H1 (cell line): ENCODE measurements at regions not wholly inside any gene's neighbourhood (a gene's known extent, or its start where the extent isn't known, plus 50 kb on each side); places are given as distances from the start of the nearest gene placed in this dataset.

Source experiments
- CTCF ChIA-PET: fragments of 300-600 bp; sonication (Branson Sonifier 250); formaldehyde crosslinking; loops from one replicate; lab custom pipeline; 2021; ENCODE audit not compliant: partially characterized antibody; lab: Charles Lee
- POLR2A ChIA-PET: fragments of 300-600 bp; sonication (Branson Sonifier 250); formaldehyde crosslinking; loops from one replicate; lab custom pipeline; 2021; ENCODE audit warnings: inconsistent platforms; ENCODE audit not compliant: partially characterized antibody; lab: Charles Lee
- DNase-seq, 2 experiments: peaks; one replicate each; pipeline versions ENCODE4 v3.0.0 to v3.0.0-alpha.2; 2010 to 2022; ENCODE audit warnings: low spot score in 2 of 2, low read depth in 1 of 2, mixed read lengths in 1 of 2
- FAIRE-seq: peaks from 2 replicates; lab custom pipeline; 2011; peaks lifted over from hg19 to GRCh38; lab: Jason Lieb, UNC
- H2AFZ ChIP-seq: 2 replicates; pipeline ENCODE4 v1.8.1; 2012; ENCODE audit warnings: low read length, inconsistent platforms
- H2AK5ac ChIP-seq: 2 replicates; pipeline ENCODE4 v1.6.1; 2013; ENCODE audit warnings: low read depth, low read length
- H2BK120ac ChIP-seq: replicated peaks from 2 replicates; pipeline ENCODE3; 2013; ENCODE audit warnings: low read depth, low read length, inconsistent platforms
- H2BK12ac ChIP-seq: 2 replicates; pipeline ENCODE4 v1.6.1; 2013; ENCODE audit warnings: low read depth, low read length
- H2BK15ac ChIP-seq: 2 replicates; pipeline ENCODE4 v1.6.1; 2013; ENCODE audit warnings: low read length
- H2BK20ac ChIP-seq: 2 replicates; pipeline ENCODE4 v1.6.1; 2013; ENCODE audit warnings: low read length
- H2BK5ac ChIP-seq: 2 replicates; pipeline ENCODE4 v1.6.1; 2013; ENCODE audit warnings: low read depth, low read length
- H3K14ac ChIP-seq: 2 replicates; pipeline ENCODE4 v1.6.1; 2013; ENCODE audit warnings: inconsistent platforms; ENCODE audit not compliant: insufficient read length
- H3K18ac ChIP-seq: 2 replicates; pipeline ENCODE4 v1.6.1; 2013; ENCODE audit warnings: low read length; ENCODE audit errors: extremely low read depth
- H3K23ac ChIP-seq: 2 replicates; pipeline ENCODE4 v1.6.1; 2013; ENCODE audit warnings: inconsistent platforms; ENCODE audit not compliant: insufficient read length
- H3K23me2 ChIP-seq: 2 replicates; pipeline ENCODE4 v1.6.1; 2013; ENCODE audit warnings: low read depth, low read length
- H3K27ac ChIP-seq: 2 replicates; pipeline ENCODE4 v1.6.1; 2011; ENCODE audit warnings: low read depth, low read length, inconsistent platforms
- H3K27me3 ChIP-seq, 4 experiments: replicated peaks in 1 of 4; 1 replicate in 1 of 4; 2 replicates in 3 of 4; pipeline versions ENCODE4 v1.6.1 to v1.8.1; 2011 to 2013; ENCODE audit warnings: low read length in 3 of 4, mild to moderate bottlenecking in 3 of 4, inconsistent platforms in 2 of 4, mixed read lengths in 2 of 4, moderate library complexity in 1 of 4; ENCODE audit not compliant: control insufficient read depth in 3 of 4, insufficient read depth in 3 of 4; ENCODE audit errors: extremely low read depth in 1 of 4
- H3K36me3 ChIP-seq, 4 experiments: 2 replicates each; pipeline versions ENCODE4 v1.6.1 to v1.8.1; 2011 to 2013; ENCODE audit warnings: mild to moderate bottlenecking in 4 of 4, low read length in 3 of 4, moderate library complexity in 2 of 4, control low read depth in 1 of 4, inconsistent platforms in 1 of 4; ENCODE audit not compliant: insufficient read depth in 4 of 4, control insufficient read depth in 2 of 4
- H3K4ac ChIP-seq: replicated peaks from 2 replicates; pipeline ENCODE3; 2013; ENCODE audit warnings: low read length, low read depth, mixed read lengths, inconsistent platforms; ENCODE audit not compliant: insufficient read length
- H3K4me1 ChIP-seq, 4 experiments: replicated peaks in 1 of 4; 1 replicate in 1 of 4; 2 replicates in 3 of 4; pipeline versions ENCODE4 v1.6.1 to v1.8.1; 2011 to 2013; ENCODE audit warnings: low read length in 3 of 4, inconsistent platforms in 2 of 4, mixed read lengths in 1 of 4; ENCODE audit not compliant: insufficient read depth in 4 of 4, control insufficient read depth in 3 of 4
- H3K4me2 ChIP-seq, 2 experiments: 2 replicates each; pipeline versions ENCODE4 v1.6.1 to v1.8.1; 2011 to 2013; ENCODE audit warnings: low read depth in 2 of 2, low read length in 2 of 2, control low read depth in 1 of 2, inconsistent platforms in 1 of 2, mild to moderate bottlenecking in 1 of 2; ENCODE audit not compliant: insufficient read depth in 1 of 2
- H3K4me3 ChIP-seq, 4 experiments: fragments of 200-600, 300-600 bp in 1 of 4; sonication (generic), shearing (Covaris generic), sonication (Bioruptor Twin) in 1 of 4; 2 replicates each; pipeline versions ENCODE4 v1.5.1 to v1.8.1; 2011 to 2016; ENCODE audit warnings: low read length in 4 of 4, low read depth in 3 of 4, control low read depth in 2 of 4, inconsistent platforms in 2 of 4, mild to moderate bottlenecking in 2 of 4, mixed read lengths in 1 of 4, moderate library complexity in 1 of 4; ENCODE audit not compliant: insufficient read depth in 2 of 4; ENCODE audit errors: extremely low read depth in 1 of 4
- H3K56ac ChIP-seq: replicated peaks from 2 replicates; pipeline ENCODE3; 2013; ENCODE audit warnings: low read depth, mild to moderate bottlenecking, mixed read lengths, low read length, inconsistent platforms; ENCODE audit not compliant: insufficient read length
- H3K79me1 ChIP-seq: 2 replicates; pipeline ENCODE4 v1.6.1; 2013; ENCODE audit warnings: low read depth, low read length, control low read depth
- H3K79me2 ChIP-seq, 2 experiments: 2 replicates each; pipeline versions ENCODE4 v1.6.1 to v1.8.1; 2012 to 2013; ENCODE audit warnings: low read length in 2 of 2, mild to moderate bottlenecking in 2 of 2, inconsistent platforms in 1 of 2; ENCODE audit not compliant: insufficient read depth in 2 of 2, control insufficient read depth in 1 of 2
- H3K9ac ChIP-seq, 4 experiments: replicated peaks in 1 of 4; 1 replicate in 1 of 4; 2 replicates in 3 of 4; pipeline versions ENCODE4 v1.6.1 to v1.8.1; 2011 to 2013; ENCODE audit warnings: low read depth in 3 of 4, low read length in 3 of 4, control low read depth in 2 of 4, mild to moderate bottlenecking in 2 of 4, moderate library complexity in 2 of 4, inconsistent platforms in 1 of 4; ENCODE audit errors: extremely low read depth in 1 of 4
- H3K9me3 ChIP-seq, 2 experiments: 2 replicates each; pipeline versions ENCODE4 v1.6.1 to v1.8.1; 2012 to 2013; ENCODE audit warnings: mild to moderate bottlenecking in 2 of 2, moderate library complexity in 2 of 2, control low read depth in 1 of 2, inconsistent platforms in 1 of 2, low read depth in 1 of 2, low read length in 1 of 2, mixed read lengths in 1 of 2; ENCODE audit not compliant: insufficient read depth in 2 of 2
- H4K20me1 ChIP-seq, 2 experiments: replicated peaks in 1 of 2; 2 replicates each; pipeline versions ENCODE3 to v1.8.1; 2011 to 2013; ENCODE audit warnings: inconsistent platforms in 2 of 2, low read length in 2 of 2, mild to moderate bottlenecking in 1 of 2; ENCODE audit not compliant: insufficient read depth in 2 of 2, control insufficient read depth in 1 of 2
- H4K5ac ChIP-seq: 2 replicates; pipeline ENCODE4 v1.6.1; 2013; ENCODE audit warnings: low read length, low read depth, mixed read lengths, inconsistent platforms; ENCODE audit not compliant: insufficient read length
- H4K8ac ChIP-seq: 2 replicates; pipeline ENCODE4 v1.8.0; 2013; ENCODE audit warnings: mild to moderate bottlenecking, moderate library complexity, low read length, inconsistent platforms; ENCODE audit not compliant: insufficient read depth; ENCODE audit errors: extremely low read depth
- H4K91ac ChIP-seq: replicated peaks from 2 replicates; pipeline ENCODE3; 2013; ENCODE audit warnings: low read length, mixed read lengths, inconsistent platforms; ENCODE audit not compliant: insufficient read length
- ASH2L ChIP-seq: fragments of 200-600, 300-600 bp; sonication (generic); IDR thresholded peaks from one replicate; pipeline ENCODE4 v1.7.1; 2017; ENCODE audit warnings: low read length
- BACH1 ChIP-seq: IDR thresholded peaks from 2 replicates; pipeline ENCODE4 v1.6.1; 2012; ENCODE audit warnings: low read length, improper control_type of control experiment
- CTBP2 ChIP-seq: IDR thresholded peaks from 2 replicates; pipeline ENCODE4 v1.7.0; 2011; ENCODE audit warnings: borderline replicate concordance, mild to moderate bottlenecking, moderate library complexity, mixed read lengths, low read length; ENCODE audit not compliant: insufficient read depth, insufficient read length
- POLR2AphosphoS5 ChIP-seq: IDR thresholded peaks from 2 replicates; pipeline ENCODE4 v1.6.1; 2011; ENCODE audit warnings: low read depth, low read length
- RAD21 ChIP-seq, 2 experiments: IDR thresholded peaks in 1 of 2; conservative IDR thresholded peaks in 1 of 2; 2 replicates each; pipeline ENCODE4 v1.6.1; 2011; ENCODE audit warnings: low read depth in 2 of 2, low read length in 2 of 2, improper control_type of control experiment in 1 of 2, inconsistent platforms in 1 of 2, mild to moderate bottlenecking in 1 of 2, moderate library complexity in 1 of 2
- SIRT6 ChIP-seq: IDR thresholded peaks from one replicate; pipeline ENCODE4 v1.7.1; 2012; ENCODE audit warnings: low read length, inconsistent platforms
- SP2 ChIP-seq: IDR thresholded peaks from 2 replicates; pipeline ENCODE4 v1.6.1; 2012; ENCODE audit warnings: mild to moderate bottlenecking, low read length, inconsistent platforms
- SUZ12 ChIP-seq: fragments of 200-600 bp; sonication (generic); IDR thresholded peaks from 2 replicates; pipeline ENCODE4 v1.6.1; 2012; ENCODE audit warnings: mild to moderate bottlenecking, inconsistent platforms, low read length, moderate library complexity, mixed read lengths
- TAF1 ChIP-seq: IDR thresholded peaks from 2 replicates; pipeline ENCODE4 v1.6.1; 2011; ENCODE audit warnings: mild to moderate bottlenecking, low read depth, low read length
- TEAD4 ChIP-seq: IDR thresholded peaks from 2 replicates; pipeline ENCODE4 v1.6.1; 2012; ENCODE audit warnings: low read depth, low read length, inconsistent platforms, mixed read lengths
- ZNF274 ChIP-seq: IDR thresholded peaks from 2 replicates; pipeline ENCODE4 v1.7.0; 2012; ENCODE audit warnings: low read length, borderline replicate concordance; ENCODE audit errors: extremely low read depth
- WGBS, 2 experiments: shearing (Covaris generic) in 1 of 2; methylation state at CpG; one replicate each; pipeline versions ENCODE4 v1.1.6 to v1.1.7; 2013 to 2015; ENCODE audit warnings: low lambda C conversion rate in 2 of 2, mixed read lengths in 2 of 2, inconsistent platforms in 1 of 2, low coverage in 1 of 2, missing lambda C conversion rate in 1 of 2; ENCODE audit not compliant: insufficient replicate concordance in 2 of 2, insufficient coverage in 1 of 2, insufficient read length in 1 of 2; ENCODE audit errors: extremely low coverage in 1 of 2, missing lambda C conversion rate in 1 of 2; 5-methylcytosine and 5-hydroxymethylcytosine counted together

DNA sequence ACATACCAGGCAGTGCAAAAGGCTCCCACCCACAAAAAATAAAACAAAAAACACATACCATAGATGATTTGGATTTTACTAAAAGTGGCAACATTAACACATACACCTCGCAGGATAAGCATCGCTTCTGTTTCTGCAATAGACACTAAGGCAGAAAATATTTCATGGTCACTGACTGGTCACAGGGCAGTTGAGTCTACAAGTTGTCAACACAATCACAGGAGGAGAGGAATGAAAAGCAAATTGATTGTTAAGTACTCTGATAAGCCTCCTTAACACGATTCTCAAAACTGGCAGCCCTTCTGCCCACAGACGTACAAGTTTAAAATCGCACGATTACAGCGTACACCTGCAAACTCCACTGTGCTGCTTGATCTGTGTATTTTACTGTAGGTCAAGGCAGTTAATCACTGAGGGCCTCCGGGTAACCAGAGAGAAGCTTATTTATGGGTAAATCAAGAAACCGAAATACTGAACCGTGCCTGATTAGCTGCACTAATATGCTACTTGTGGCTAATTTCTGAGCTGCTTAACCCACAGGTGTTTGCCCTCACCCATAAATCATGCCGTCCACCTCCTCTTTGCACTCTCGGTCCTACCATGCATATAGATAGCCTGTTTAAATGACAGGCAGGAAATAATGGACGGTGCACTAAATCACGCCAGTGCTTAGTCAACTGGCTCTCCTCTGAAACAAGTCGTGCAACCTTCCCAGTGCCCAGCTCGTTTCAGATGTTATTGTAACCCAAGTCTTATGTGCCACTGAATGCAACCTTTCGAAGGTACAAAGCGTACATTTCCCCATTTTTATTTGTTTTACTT, 659.4 kb upstream of the ADAMTS16 start:
- Histone ChIP-seq H4K5ac (no peak overlapping the region), H2AFZ (no peak overlapping the region), H3K4me3 (no peak overlapping the region), H3K4me2 (no peak overlapping the region), H2AK5ac (no peak overlapping the region), H3K4ac (no peak overlapping the region), H2BK20ac (no peak overlapping the region), H2BK12ac (no peak overlapping the region), H3K14ac (no peak overlapping the region), H3K79me1 (no peaks in the 10 kb centered on the region), H3K27me3 (no peaks in the 10 kb centered on the region), H4K8ac (no peak overlapping the region), H3K36me3 (no peaks in the 10 kb centered on the region), H2BK15ac (no peak overlapping the region), H3K4me1 (peaks cover 0 to 2% (median 0%) of the 10 kb centered on the region in 4 experiments; a peak in 2 of 7 replicates), H3K27ac (no peak overlapping the region), H2BK120ac (no peak overlapping the region), H3K9me3 (no peaks in the 10 kb centered on the region), H4K20me1 (no peaks in the 10 kb centered on the region), H4K91ac (no peak overlapping the region), H2BK5ac (no peak overlapping the region), H3K23me2 (no peaks in the 10 kb centered on the region), H3K79me2 (no peaks in the 10 kb centered on the region), H3K23ac (no peak overlapping the region), H3K18ac (no peak overlapping the region), H3K56ac (no peak overlapping the region), H3K9ac (no peak overlapping the region)
- WGBS, 2 experiments: 93% methylated on average over 18 of the region's 18 CpGs; no CpG with 5 or more reads in 1 of the 2 experiments
- FAIRE-seq (no peak), DNase-seq (no peak)
- ChIA-PET CTCF (interaction anchor here (1.6 kb wide), 1 partner anchor 11 kb away, joined by 4 read pairs; no protein-coding TSS in a partner anchor), POLR2A (no interaction called here)
- no peak for TF ChIP-seq POLR2AphosphoS5
- TF ChIP-seq SUZ12: no peak
- TF ChIP-seq TAF1: no peak
- no peak for TF ChIP-seq SP2
- TF ChIP-seq SIRT6: no peak
- TF ChIP-seq CTBP2: no peak
- no peak for TF ChIP-seq ZNF274
- no peak for TF ChIP-seq TEAD4
- TF ChIP-seq BACH1: no peak
- TF ChIP-seq ASH2L: no peak
- TF ChIP-seq RAD21 (IDR thresholded peaks at IDR 0.05 in 1 of 2, conservative IDR thresholded peaks at IDR 0.05 in 1 of 2; ENCODE audit: low read depth in 2 of 2, low read length in 2 of 2): no peak
